ENCODE measurements at regions not wholly inside any gene's neighbourhood (a gene's known extent, or its start where the extent isn't known, plus 50 kb on each side); places are given as distances from the start of the nearest gene placed in this dataset.
"Not testable (repeated sequence)": the region's sequence is repeated elsewhere in the genome, so short reads cannot be mapped to it uniquely, and the experiment has no call there.

DNA sequence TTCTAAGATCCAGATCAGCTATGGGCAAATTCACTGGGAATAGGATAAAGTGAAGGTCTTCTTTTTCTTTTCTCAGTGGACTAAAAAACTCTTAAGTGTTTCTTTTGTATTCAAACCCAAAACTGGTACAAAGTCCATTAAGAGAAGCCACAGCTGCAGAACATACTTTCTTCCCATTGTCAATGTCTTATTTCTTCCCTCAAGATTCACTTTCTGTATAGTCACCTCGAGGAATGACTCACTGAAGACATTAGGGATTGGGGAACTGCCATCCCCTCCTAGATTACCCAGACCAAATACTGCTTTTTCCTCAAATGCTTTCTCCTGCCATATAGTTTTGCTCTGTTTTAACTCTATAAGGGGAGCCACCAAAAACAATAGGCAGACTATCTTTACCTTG, 117.4 kb upstream of the SYT13 start:
- DNase-seq = not testable (repeated sequence)

DNA sequence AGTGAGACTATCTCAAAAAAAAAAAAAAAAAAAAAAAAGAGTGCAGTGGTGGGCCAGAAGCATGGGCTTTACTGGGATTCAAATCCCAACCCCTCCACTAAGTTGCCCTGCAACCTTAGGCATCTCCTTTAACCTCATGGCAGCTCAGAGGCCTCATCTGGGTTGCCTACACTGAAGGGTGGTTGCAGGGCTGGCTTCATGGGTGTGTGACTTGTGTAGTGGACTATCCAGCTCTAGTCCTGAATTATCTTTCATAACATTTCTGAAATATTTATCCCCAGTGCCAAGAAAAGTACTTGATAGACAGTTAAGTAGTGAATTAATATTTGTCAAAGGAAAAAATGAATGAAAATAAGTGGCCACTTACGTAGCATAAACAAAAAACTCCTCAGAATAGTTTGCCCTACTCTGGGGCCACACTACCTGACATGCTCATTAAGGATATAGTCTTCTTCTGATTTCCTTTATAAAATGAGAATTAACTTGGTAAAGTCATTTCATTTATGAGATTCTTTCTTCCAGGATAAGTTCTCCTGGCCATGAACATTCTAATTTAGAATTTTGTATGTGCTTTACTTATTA, 116.0 kb upstream of the SYT13 start:
- no peak for DNase-seq

DNA sequence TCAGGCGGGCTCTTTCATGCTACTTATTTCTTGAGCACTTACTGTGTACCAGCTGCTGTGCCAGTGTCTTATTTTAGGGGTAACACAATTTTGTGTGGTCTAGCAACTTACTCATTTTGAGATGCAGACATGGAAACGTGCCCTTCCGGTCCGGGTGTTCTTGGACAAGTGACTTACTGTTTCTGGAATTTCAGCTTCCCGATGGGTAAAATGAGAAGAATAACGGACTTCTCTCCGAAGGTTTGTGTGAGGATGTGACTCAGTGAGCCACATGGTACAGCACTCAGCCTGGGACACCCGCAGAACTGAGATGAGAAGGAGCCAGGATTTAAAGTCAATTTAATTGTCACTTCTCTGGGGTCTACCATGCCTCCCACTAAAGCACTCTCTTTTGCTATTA, 114.5 kb upstream of the SYT13 start:
- DNase-seq = no peak

DNA sequence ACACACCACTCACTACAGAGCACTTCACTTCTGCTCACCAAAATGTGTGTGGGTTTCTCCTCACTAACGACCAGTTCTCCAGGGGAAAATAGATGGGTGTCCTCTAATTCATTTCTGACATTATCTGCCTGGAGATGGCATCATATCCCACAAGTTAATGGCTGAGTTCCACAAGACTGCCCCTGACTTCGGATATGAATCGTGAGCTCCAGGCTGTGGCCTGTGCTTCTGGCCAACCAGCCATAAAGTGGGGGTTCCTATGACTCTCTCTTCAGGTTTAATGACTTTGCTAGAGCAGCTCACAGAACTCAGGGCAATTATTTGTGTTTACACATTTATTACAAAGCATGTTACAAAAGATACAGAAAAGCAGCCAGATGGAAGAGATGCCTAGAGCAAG, 113.0 kb upstream of the SYT13 start:
- no peak for DNase-seq

DNA sequence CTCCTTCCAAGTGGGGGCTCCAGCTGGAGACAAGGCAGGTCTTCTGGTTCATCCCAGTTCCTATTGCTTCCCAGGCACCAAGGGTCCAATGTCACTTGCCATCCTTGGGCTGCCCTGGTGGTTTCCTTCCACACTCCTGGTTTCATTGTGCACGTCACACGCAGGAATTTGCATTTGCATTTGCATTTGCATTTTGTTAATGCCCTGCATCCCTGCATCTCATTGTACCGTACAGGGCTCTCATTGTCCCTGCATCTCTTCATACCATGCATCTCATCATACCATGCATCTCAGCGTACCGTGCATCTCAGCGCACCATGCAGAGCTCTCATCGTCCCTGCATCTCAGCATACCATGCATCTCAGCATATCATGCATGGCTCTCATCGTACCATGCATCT, 112.2 kb upstream of the SYT13 start:
- DNase-seq = no peak

DNA sequence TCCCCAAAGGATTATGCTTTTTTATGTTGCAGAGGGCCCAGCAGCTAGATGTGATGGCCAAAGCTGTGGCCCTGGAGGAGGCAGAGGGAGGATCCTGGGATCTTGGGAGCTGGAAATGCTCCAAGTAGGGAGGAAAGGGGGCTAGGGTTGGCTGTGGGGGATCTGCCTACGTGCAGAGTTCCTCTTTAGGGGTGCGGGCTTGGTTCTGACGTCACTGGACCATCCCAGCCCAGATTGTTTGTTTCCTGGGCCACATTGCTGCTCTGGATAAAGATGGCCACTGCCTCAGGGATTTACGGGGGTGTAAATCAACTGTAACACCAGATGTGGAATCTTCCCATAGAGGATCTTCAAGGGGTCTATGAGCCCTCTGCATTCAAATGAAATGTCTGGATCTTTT, 110.3 kb upstream of the SYT13 start:
- no peak for DNase-seq

DNA sequence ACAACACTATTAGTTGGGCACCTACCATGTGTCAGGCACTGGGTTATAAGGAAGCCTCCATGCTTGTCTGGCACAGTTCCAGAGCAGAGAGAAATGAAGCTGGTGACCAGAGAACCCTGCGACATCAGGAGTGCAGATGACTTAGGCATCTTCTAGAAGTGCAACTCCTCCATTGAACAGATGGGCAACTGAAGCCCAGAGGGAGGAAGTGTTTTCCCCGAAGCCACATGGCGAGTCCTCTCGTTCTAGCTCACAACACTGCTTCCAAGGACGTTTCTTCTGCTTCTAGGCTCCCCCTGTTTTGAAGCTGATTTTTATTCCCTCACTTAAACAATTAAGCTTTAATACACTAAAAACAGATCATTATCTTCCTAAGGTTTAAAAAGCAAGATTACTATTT, 109.8 kb upstream of the SYT13 start:
- no peak for DNase-seq

DNA sequence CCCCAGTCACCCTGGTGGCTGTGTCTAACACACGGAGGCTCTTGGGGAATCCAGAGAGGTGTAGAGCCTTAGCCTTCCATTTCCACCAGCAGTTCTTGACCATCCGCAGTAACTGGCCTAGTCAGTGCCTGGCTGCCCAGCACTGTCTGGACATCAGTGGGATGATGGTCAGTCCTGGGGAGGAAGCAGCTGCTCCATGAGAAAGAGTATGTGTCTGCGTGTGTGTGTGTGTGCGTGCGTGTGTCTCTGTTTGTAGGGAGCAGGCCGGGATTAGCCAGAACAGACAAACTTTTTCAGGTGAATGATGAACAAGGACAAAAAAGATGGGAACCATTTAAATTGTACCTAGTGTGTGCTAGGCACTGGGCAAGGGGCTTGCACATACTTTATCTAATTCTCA, 109.3 kb upstream of the SYT13 start:
- DNase-seq = no peak

DNA sequence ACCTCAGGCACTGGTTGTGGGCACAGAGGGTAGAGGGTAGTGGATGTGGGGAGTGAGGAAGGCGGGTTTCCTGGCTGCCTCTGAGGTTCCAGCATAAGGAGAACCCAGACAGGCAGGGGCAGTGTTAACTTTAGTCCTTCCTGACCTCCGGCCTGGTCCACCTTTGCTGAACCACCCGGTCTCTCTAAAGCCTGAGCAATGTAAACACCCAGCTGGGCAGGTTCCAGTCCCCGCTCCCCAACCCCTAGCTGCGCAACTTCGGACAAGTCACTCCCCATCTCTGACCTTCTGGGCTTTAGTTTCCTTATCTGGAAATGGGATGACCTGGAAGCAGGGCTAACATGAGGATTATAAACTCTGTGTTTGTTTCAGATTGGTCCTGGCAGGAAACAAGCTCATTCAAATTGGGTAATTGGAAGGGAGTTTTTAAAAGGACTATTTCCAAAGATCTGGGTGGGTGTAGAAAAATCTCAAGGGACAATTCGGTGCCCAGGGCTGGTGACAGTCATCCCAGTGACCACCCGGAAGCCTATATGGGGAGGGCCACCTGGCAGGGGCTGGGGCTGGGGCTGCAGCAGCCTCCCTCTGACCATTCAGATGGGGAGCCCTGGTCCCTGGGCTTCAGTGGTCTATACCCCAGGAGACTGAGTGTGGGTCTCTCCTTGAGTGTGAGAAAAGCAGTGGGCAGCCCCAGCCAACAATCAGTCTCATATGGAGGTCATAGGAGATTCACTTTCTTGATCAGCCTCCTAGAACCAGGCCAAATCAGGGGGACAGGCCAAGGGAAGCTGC, 108.3 kb upstream of the SYT13 start:
- DNase-seq = no peak

DNA sequence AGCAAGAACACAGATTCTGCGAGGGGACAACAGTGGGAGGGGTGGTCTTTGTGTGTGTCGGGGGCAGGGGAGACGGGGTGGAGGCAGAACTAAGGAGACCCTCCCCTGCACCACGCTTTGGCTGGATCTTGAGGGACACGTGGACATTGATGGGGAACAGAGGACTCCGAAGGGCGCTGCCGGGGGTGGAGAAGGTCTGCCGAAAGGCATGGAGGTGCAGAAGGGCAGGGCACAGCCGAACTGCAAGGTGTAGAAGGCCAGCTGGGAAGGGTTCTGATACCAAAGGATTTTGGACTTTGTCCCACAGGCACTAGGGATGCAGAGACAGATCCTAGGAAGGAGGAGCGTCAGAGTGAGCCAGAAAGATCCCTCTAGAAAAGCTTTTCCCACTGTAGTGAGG, 107.7 kb upstream of the SYT13 start:
- DNase-seq = no peak

DNA sequence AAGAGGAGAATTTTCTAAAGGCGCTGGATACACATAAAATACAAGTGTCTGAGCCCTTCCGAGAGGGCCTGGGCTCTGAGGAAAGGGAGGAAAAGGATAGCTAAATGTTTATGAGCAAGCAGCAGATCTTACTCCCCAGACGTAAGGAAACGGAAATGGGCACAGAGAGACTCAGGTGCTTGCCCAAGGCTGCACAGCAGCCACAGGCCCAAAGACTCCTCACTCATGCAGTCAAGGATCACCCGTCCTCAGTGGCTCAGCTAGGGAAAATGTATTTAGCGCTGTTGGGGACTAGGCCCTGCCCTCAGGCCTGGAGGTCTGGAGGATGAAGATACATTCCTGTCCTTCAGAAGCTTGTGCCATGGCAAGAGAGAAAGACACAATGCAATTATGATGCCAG, 107.2 kb upstream of the SYT13 start:
- no peak for DNase-seq

DNA sequence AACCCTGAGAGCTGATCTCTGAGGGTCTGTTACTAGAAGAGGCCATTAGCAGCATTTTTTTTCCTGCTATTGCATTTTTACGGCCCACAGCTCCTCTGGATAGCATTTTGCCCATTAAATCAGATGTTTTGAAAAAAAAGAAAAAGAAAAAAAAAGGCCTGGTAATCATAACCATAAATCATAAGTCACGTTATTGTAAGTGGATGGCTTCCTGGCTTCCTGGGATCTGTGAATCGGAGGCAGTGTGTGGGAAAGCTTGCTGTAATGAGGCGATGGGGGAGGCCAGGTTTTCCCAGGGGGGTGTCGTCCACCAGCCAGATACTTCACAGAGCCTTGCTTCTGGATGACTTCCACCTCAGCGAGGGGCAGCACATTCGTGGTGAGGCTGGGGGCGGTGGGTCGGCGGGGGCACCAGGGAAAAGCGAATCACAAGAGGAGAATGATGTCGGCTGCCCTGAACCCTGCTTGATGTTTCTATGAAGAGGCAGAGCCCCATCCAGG, 106.5 kb upstream of the SYT13 start:
- peak; percentile 35 for DNase-seq

DNA sequence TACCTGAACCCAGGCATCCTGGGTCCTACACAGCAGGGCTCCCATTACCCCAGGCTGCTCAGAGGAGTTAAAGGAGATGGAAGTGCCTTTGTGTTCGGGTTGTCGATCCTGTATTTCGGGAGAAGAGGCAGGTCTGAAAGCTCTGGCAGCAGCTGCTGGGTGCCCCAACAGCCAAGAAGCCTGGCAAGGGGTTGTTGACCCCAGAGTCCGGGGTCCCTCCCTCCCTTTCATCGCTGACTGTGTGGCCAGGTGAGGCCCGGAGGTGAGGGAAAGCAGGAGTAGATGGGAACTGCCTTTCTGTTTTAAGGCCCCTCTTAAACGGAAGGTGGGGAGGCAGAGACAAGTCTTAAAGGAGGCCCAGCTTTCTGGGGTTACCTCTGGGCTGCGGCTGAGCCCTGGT, 106.0 kb upstream of the SYT13 start:
- no peak for DNase-seq

DNA sequence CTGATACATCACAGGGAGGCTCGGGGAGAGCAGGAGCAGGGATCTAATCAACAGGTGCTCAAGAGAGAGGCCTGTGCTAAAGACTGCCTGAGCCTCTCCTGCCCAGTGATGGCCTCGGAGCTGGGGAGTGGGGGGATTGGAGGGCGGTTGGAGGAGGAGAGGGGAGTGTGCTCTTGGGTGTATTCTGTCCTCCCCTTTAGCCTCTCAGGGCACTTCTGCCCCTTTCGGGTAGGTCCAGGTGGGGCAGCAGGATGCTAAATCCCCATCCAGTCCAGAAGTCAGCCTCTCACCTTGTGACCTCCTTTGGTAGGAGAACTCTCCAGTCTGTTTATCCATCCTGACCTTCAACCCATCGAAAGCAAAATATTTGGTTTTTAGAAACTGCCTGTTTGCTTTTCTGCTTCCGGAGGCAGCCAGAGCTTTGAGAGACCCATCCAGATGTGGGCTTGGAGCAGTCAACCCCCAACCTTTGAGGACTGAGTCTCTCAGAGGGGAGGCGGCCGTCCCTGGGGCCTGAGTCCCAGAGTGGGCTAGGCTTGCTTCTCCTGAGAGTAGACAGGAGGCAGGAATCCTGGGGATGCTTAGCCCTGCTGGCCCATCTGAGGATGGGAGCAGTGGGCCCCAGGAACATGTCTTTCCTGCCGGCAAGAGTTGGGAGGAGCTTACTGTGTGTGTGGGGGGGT, 105.2 kb upstream of the SYT13 start:
- DNase-seq = no peak

DNA sequence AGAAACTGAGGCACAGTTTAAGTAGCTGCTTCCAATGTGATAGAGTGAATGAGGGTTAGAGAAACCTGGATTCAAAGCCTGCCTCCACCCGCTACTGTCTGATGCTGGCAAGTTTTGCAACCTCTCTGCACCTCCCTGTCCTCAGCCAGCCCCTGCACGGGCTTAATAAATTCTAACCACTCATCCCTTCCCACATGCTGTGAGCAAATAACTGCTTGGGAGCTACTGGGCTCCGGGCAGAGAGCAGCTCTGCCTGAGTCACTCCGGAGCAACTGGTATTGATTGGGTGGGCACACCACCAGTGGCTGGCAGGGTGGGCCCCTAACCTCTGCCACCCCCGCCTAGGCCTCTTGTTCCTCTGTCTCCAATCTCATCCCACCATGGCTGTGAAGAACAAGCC, 104.3 kb upstream of the SYT13 start:
- no peak for DNase-seq

DNA sequence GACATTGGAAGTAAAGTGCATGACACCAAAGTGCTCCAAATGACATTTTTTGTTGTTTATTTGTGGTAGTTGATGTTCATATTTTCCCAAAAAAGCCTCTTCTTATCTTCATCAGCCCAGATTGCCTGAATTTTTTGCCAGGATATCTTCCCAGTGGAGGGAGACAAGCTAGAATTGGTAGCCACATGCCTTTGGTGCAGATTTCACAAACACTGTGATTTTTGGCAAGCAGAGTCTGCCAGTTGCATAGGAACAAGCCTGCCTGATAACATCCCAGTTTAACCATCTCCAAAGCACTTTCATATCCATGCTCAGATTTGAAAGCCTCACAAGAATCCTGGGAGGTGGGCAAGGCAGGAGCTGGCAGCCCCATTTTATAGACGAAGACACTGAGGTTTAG, 102.3 kb upstream of the SYT13 start:
- no peak for DNase-seq

DNA sequence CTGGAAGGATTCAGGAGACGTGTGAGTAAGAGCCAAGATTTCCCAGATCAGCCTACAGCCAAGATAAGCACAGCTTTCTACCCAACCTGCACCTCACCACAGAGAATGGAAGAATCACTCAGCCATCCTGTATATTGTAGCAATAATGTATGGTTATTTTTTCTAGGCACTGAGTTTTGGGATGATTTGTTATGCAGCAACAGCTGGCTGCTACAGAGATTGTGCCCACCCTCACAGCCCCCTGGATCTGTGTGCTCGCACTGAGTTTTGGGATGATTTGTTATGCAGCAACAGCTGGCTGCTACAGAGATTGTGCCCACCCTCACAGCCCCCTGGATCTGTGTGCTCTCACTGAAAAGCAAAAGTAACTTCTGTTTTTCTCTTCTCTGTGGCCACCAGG, 101.7 kb upstream of the SYT13 start:
- not testable (repeated sequence) for DNase-seq

DNA sequence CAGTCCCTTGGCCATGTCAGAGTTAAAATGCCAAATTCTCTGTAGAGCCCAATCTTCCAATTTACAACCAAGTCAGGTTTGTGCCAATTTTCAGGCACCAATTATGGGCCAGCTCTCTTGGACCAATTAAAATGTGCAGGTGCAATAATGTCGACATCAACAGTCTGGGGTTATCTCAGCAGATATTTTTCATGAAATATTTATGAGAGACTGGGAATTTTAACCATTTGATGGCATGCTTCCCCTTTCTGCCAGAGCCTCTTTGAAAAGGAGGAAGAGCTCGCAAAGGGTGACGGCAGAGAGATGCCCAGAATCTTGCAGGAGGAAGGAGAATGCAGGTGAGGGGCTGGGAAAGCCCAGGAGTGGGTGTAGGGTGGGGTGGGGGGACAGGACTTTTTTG, 100.8 kb upstream of the SYT13 start:
- DNase-seq = peak; percentile 39

DNA sequence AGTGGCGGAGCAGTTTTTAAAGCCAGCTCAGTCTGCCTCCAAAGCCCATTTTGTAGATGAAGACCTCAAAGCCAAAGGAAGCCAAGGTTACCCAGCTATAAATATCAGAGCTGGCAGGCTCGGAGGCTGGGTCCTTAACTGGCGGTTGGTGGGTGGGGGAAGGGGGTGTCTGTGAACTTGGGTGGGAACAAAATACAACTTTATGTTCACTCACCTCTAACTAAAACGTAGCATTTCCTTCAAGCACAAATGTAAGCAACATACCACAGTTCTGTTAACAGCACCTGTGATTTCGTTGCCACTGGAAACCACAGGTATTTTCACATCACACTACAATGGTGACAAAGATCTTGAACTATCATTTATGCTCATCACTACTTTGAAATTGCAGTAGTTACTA, 99.7 kb upstream of the SYT13 start:
- no peak for DNase-seq

DNA sequence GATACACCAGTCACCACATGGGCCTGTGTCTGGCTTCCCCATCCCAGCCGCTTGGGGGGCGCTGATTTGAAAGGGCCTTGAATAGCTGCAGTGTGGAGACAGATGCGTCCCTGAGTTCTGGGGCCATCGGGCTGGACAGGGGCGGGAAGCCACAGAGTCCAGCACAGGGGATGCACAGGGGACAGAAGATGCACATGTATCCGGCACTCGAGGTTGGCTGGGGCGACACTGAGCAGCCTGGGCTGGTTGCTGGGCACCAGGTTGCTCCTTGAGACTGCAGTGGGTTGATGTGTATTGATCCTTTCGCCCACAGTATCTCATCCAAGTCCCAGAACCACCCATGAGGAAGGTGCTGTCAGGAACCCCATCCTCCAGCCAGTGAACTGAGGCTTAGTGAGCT, 99.3 kb upstream of the SYT13 start:
- DNase-seq = no peak

DNA sequence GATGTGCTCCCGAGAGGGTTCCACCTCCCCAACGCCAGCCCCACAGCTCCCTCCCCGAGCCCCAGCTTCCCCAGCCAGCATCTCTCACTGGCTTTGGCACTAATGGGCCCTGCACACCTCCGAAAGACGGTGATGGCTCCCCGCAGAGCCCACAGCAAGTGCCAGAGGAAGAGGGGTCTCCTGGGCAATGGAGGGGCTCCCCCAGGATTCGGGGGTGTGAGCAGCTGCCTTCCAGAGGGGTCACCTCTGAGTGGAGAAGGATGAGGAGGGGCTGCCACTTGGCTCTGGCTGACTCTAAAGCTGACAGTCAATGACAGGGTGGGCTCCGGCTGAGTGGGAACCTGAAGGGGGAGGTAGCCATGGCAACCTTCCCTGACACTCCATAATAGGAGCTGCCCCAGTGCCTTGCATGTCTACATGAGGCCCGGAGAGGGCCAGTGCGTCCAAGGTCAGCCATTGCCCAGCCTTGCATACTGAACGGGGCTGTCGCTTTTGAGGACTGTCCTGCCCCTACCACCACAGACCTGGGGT, 98.6 kb upstream of the SYT13 start:
- peak; percentile 83 for DNase-seq

DNA sequence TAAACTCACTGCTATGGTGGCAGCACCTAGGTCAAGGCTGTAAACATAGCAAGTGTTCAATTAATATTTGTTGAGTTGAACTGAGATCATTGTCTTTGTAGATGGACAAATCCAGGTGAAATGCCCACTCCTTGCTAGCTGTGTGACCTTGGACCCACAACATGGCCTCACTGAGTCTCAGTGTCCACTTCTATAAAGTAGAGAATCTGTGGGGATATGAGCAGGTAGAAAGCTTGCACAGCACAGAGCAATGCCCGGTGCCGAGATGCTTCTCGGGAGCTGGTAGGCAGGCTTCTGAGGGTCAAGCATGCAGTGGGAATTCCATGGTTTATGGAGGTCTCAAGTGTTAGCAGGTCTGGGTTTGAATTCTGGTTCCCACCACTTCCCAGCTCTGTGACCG, 97.9 kb upstream of the SYT13 start:
- no peak for DNase-seq

DNA sequence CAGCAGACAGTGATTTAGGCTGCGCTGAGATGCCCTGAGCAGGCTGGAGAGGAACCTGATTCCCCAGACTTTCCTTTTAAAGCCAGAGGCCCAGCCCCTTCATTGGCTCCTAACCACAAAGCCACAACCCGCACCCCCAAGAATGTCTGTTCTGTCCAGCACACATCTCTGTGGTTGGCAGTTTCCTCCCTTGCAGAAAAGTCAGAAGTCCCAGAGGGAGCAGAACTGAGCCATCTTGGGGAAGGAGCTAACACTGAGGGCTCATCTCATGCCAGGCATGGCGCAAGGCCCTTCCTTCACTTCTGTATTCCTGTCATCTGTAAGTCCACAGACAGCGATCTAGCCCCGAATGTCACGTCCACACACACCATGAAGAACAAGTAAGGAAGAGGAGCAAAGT, 97.1 kb upstream of the SYT13 start:
- DNase-seq = peak; percentile 22

Data from eye (tissue), 1 donor.